Spleen (tissue), 3 donors: ENCODE measurements at regions not wholly inside any gene's neighbourhood (a gene's known extent, or its start where the extent isn't known, plus 50 kb on each side); places are given as distances from the start of the nearest gene placed in this dataset.

Source experiments
- POLR2A ChIP-seq, 3 donors: fragments of 450-650 bp; IDR thresholded peaks; one replicate each; pipeline ENCODE4 v1.5.1; 2017; ENCODE audit warnings: antibody characterized with exemption in 3 of 3, mild to moderate bottlenecking in 1 of 3
- POLR2AphosphoS5 ChIP-seq, 3 donors: sonication (generic); formaldehyde crosslinking; IDR thresholded peaks; one replicate each; pipeline ENCODE4 v1.5.1; 2017; ENCODE audit warnings: antibody characterized with exemption in 3 of 3

DNA sequence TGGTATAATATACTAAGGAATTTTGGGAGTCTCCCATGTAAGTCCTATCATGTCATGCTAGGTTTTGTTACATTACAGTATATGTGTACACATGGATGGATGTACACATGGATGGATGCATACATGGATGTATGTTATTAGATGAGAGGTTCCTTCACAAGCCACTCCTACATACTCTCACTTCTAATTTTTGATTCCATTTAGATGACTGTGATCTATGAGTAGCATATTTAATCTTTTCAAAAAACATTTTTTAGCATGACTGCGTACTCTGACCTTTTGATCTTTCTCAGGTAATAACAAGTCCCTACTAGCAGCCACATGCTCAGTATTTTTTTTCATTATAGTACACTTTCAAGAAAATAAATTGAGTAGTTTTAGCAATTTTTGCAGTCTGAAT is 441.8 kb downstream of the SLITRK1 start:
- TF ChIP-seq POLR2AphosphoS5 (IDR thresholded peaks at IDR 0.05) (no peak), POLR2A (IDR thresholded peaks at IDR 0.05) (no peak)
